Activated T-helper 17 cell treated with anti-CD3 and anti-CD28 coated beads, Interleukin-2, amount 50 U/mL, for 72 hours (primary cell): ENCODE measurements at regions not wholly inside any gene's neighbourhood (a gene's known extent, or its start where the extent isn't known, plus 50 kb on each side); places are given as distances from the start of the nearest gene placed in this dataset.

Experiments
- ATAC-seq: fragments of 150-1000 bp; cut with Tn5 transposase; replicated peaks from 2 replicates; pipeline ENCODE4 v1.10.0; 2021; ENCODE audit warnings: mild to moderate bottlenecking, moderate library complexity
- H3K27ac Mint-ChIP-seq: one replicate; pipeline ENCODE4 v1.8.0; 2022; ENCODE audit warnings: mixed read lengths
- H3K27me3 Mint-ChIP-seq: one replicate; pipeline ENCODE4 v1.8.0; 2022; ENCODE audit warnings: mixed read lengths
- H3K36me3 Mint-ChIP-seq: one replicate; pipeline ENCODE4 v1.8.0; 2022; ENCODE audit warnings: low read depth, mild to moderate bottlenecking, mixed read lengths
- H3K4me1 Mint-ChIP-seq: one replicate; pipeline ENCODE4 v1.8.0; 2022; ENCODE audit warnings: mixed read lengths
- H3K4me3 Mint-ChIP-seq: one replicate; pipeline ENCODE4 v1.8.0; 2022; ENCODE audit warnings: mild to moderate bottlenecking, mixed read lengths
- H3K9me3 Mint-ChIP-seq: one replicate; pipeline ENCODE4 v1.8.0; 2022; ENCODE audit warnings: mixed read lengths

- Mint-ChIP-seq H3K4me3 (no peak overlapping the region), H3K27ac (no peak overlapping the region), H3K27me3 (no peaks in the 10 kb centered on the region), H3K36me3 (peaks cover 6% of the 10 kb centered on the region), H3K9me3 (no peaks in the 10 kb centered on the region), H3K4me1 (peaks cover 5% of the 10 kb centered on the region)
- ATAC-seq = peak; percentile 68
Observed at GRCh38 chr2:8222979-8223694, 458.7 kb upstream of the ID2 start.

- ATAC-seq = no peak
- Mint-ChIP-seq H3K27ac (no peak overlapping the region), H3K27me3 (no peaks in the 10 kb centered on the region), H3K4me3 (no peak overlapping the region), H3K36me3 (peaks cover 6% of the 10 kb centered on the region), H3K4me1 (no peaks in the 10 kb centered on the region), H3K9me3 (no peaks in the 10 kb centered on the region)
Observed at GRCh38 chr2:8223695-8224346, 458.0 kb upstream of the ID2 start.

GRCh38 chr2:8224347-8225190, 457.3 kb upstream of the ID2 start:
- H3K4me3 Mint-ChIP-seq = no peak overlapping the region
- ATAC-seq = no peak

GRCh38 chr2:8225266-8225665, 456.6 kb upstream of the ID2 start:
- no peaks in the 10 kb centered on the region for H3K9me3 Mint-ChIP-seq
- H3K4me1 Mint-ChIP-seq = peaks cover 7% of the 10 kb centered on the region
- H3K4me3 Mint-ChIP-seq = no peak overlapping the region
- ATAC-seq = no peak
- H3K27me3 Mint-ChIP-seq = no peaks in the 10 kb centered on the region
- H3K36me3 Mint-ChIP-seq = peaks cover 6% of the 10 kb centered on the region
- H3K27ac Mint-ChIP-seq = no peak overlapping the region

More at GRCh38 chr2:8224347-8225190, 457.3 kb upstream of the ID2 start:
- Mint-ChIP-seq H3K36me3 (peaks cover 6% of the 10 kb centered on the region), H3K4me1 (peaks cover 3% of the 10 kb centered on the region), H3K9me3 (no peaks in the 10 kb centered on the region), H3K27me3 (no peaks in the 10 kb centered on the region), H3K27ac (no peak overlapping the region)

- H3K36me3 Mint-ChIP-seq = peaks cover 6% of the 10 kb centered on the region
- no peak overlapping the region for H3K27ac Mint-ChIP-seq
- ATAC-seq = no peak
- H3K9me3 Mint-ChIP-seq = no peaks in the 10 kb centered on the region
- H3K4me3 Mint-ChIP-seq = no peak overlapping the region
- no peaks in the 10 kb centered on the region for H3K27me3 Mint-ChIP-seq
- peaks cover 7% of the 10 kb centered on the region for H3K4me1 Mint-ChIP-seq
Observed at GRCh38 chr2:8225798-8226197, 456.1 kb upstream of the ID2 start.

GRCh38 chr2:8229546-8229986, 452.3 kb upstream of the ID2 start:
- H3K27ac Mint-ChIP-seq = peak overlapping the region; percentile 72
- no peaks in the 10 kb centered on the region for H3K9me3 Mint-ChIP-seq
- peaks cover 7% of the 10 kb centered on the region for H3K4me1 Mint-ChIP-seq
- peak overlapping the region; percentile 65 for H3K4me3 Mint-ChIP-seq
- peak; percentile 97 for ATAC-seq
- H3K36me3 Mint-ChIP-seq = peaks cover 6% of the 10 kb centered on the region
- H3K27me3 Mint-ChIP-seq = no peaks in the 10 kb centered on the region

- ATAC-seq = no peak
- H3K27me3 Mint-ChIP-seq = no peaks in the 10 kb centered on the region
- peaks cover 7% of the 10 kb centered on the region for H3K4me1 Mint-ChIP-seq
- no peak overlapping the region for H3K4me3 Mint-ChIP-seq
- H3K27ac Mint-ChIP-seq = peak overlapping the region; percentile 72
- H3K9me3 Mint-ChIP-seq = no peaks in the 10 kb centered on the region
- H3K36me3 Mint-ChIP-seq = peaks cover 6% of the 10 kb centered on the region
Observed at GRCh38 chr2:8230466-8230865, 451.4 kb upstream of the ID2 start.

GRCh38 chr2:8231902-8232301, 450.0 kb upstream of the ID2 start:
- ATAC-seq = no peak
- no peaks in the 10 kb centered on the region for H3K9me3 Mint-ChIP-seq
- H3K27ac Mint-ChIP-seq = no peak overlapping the region
- H3K36me3 Mint-ChIP-seq = peaks cover 10% of the 10 kb centered on the region
- no peaks in the 10 kb centered on the region for H3K27me3 Mint-ChIP-seq
- peaks cover 7% of the 10 kb centered on the region for H3K4me1 Mint-ChIP-seq
- H3K4me3 Mint-ChIP-seq = no peak overlapping the region

GRCh38 chr2:8232871-8233270, 449.0 kb upstream of the ID2 start:
- no peak for ATAC-seq
- Mint-ChIP-seq H3K27me3 (no peaks in the 10 kb centered on the region), H3K27ac (no peak overlapping the region), H3K36me3 (peaks cover 9% of the 10 kb centered on the region), H3K4me3 (no peak overlapping the region), H3K9me3 (no peaks in the 10 kb centered on the region), H3K4me1 (peaks cover 7% of the 10 kb centered on the region)

GRCh38 chr2:8234253-8234652, 447.6 kb upstream of the ID2 start:
- H3K27ac Mint-ChIP-seq = no peak overlapping the region
- H3K27me3 Mint-ChIP-seq = no peaks in the 10 kb centered on the region
- no peaks in the 10 kb centered on the region for H3K9me3 Mint-ChIP-seq

GRCh38 chr2:8234757-8235374, 447.0 kb upstream of the ID2 start:
- Mint-ChIP-seq H3K36me3 (peaks cover 9% of the 10 kb centered on the region), H3K4me3 (no peak overlapping the region), H3K27me3 (no peaks in the 10 kb centered on the region), H3K9me3 (no peaks in the 10 kb centered on the region), H3K4me1 (peaks cover 6% of the 10 kb centered on the region), H3K27ac (no peak overlapping the region)
- no peak for ATAC-seq

More at GRCh38 chr2:8234253-8234652, 447.6 kb upstream of the ID2 start:
- Mint-ChIP-seq H3K4me3 (no peak overlapping the region), H3K36me3 (peaks cover 9% of the 10 kb centered on the region), H3K4me1 (peaks cover 7% of the 10 kb centered on the region)
- no peak for ATAC-seq

- no peaks in the 10 kb centered on the region for H3K27me3 Mint-ChIP-seq
- peaks cover 9% of the 10 kb centered on the region for H3K4me1 Mint-ChIP-seq
- H3K27ac Mint-ChIP-seq = no peak overlapping the region
- ATAC-seq = no peak
- no peak overlapping the region for H3K4me3 Mint-ChIP-seq
- H3K36me3 Mint-ChIP-seq = peaks cover 9% of the 10 kb centered on the region
- no peaks in the 10 kb centered on the region for H3K9me3 Mint-ChIP-seq
Observed at GRCh38 chr2:8235419-8235818, 446.4 kb upstream of the ID2 start.

- Mint-ChIP-seq H3K27me3 (no peaks in the 10 kb centered on the region), H3K4me3 (no peak overlapping the region), H3K36me3 (peaks cover 9% of the 10 kb centered on the region), H3K27ac (peak overlapping the region; percentile 14), H3K4me1 (peaks cover 14% of the 10 kb centered on the region), H3K9me3 (no peaks in the 10 kb centered on the region)
- no peak for ATAC-seq
Observed at GRCh38 chr2:8236391-8236790, 445.5 kb upstream of the ID2 start.

- ATAC-seq = no peak
- Mint-ChIP-seq H3K27ac (peak overlapping the region; percentile 39), H3K9me3 (no peaks in the 10 kb centered on the region), H3K36me3 (peaks cover 9% of the 10 kb centered on the region), H3K4me3 (peak overlapping the region; percentile 19), H3K4me1 (peaks cover 16% of the 10 kb centered on the region), H3K27me3 (no peaks in the 10 kb centered on the region)
Observed at GRCh38 chr2:8238521-8239230, 443.2 kb upstream of the ID2 start.
